ENCODE measurements at regions not wholly inside any gene's neighbourhood (a gene's known extent, or its start where the extent isn't known, plus 50 kb on each side); places are given as distances from the start of the nearest gene placed in this dataset.

GRCh38 chr12:76247026-76247646, 101.1 kb downstream of the BBS10 start:
- no peak for TF ChIP-seq ZNF175 (tag by site-specific recombination; IDR thresholded peaks at IDR 0.05)
- no peak for TF ChIP-seq CTCF (tag by site-specific recombination; IDR thresholded peaks at IDR 0.05)
- TF ChIP-seq ZNF830 (tag by site-specific recombination; IDR thresholded peaks at IDR 0.05; ENCODE audit: low read depth): no peak
- no peak for TF ChIP-seq REST (tag by site-specific recombination; IDR thresholded peaks at IDR 0.05)
- no peak for TF ChIP-seq HOXC10 (CRISPR knock-in tag; IDR thresholded peaks at IDR 0.05)
- TF ChIP-seq ZNF211 (tag by site-specific recombination; IDR thresholded peaks at IDR 0.05; ENCODE audit: low read depth): no peak
- TF ChIP-seq PATZ1 (tag by site-specific recombination; IDR thresholded peaks at IDR 0.05): no peak
- no peak for TF ChIP-seq ZNF350 (tag by site-specific recombination; IDR thresholded peaks at IDR 0.05)

Measured in HEK293 (cell line).